ENCODE measurements at regions not wholly inside any gene's neighbourhood (a gene's known extent, or its start where the extent isn't known, plus 50 kb on each side); places are given as distances from the start of the nearest gene placed in this dataset.

- Histone ChIP-seq H3K79me2 (ENCODE audit: control insufficient read depth, low read length) (peaks cover 64% of the 10 kb centered on the region), H3K9me2 (replicated peaks; ENCODE audit: control insufficient read depth, low read length) (no peaks in the 10 kb centered on the region), H3K27me3 (ENCODE audit: control insufficient read depth, low read length) (no peaks in the 10 kb centered on the region), H3K27ac (ENCODE audit: low read depth, low read length) (peak overlapping the region; percentile 89), H3K4me2 (ENCODE audit: low read length) (peak overlapping the region; percentile 82), H3K4me1 (ENCODE audit: control insufficient read depth, low read length) (peaks cover 52% of the 10 kb centered on the region), H3F3A (ENCODE audit: control insufficient read depth, insufficient read depth) (peaks cover 26% of the 10 kb centered on the region), H3K4me3 (ENCODE audit: low read length) (peak overlapping the region; percentile 96), H4K20me1 (ENCODE audit: control insufficient read depth, insufficient read depth, low read depth, low read length) (no peaks in the 10 kb centered on the region), H3K36me3 (ENCODE audit: control insufficient read depth, low read length) (peaks cover 43% of the 10 kb centered on the region), H3K9me3 (ENCODE audit: control insufficient read depth, insufficient read depth, low read length) (no peaks in the 10 kb centered on the region)
- no peak for TF ChIP-seq CTCF (IDR thresholded peaks at IDR 0.05; ENCODE audit: low read depth, low read length, poor library complexity, severe bottlenecking)
- TF ChIP-seq EZH2phosphoT487 (IDR thresholded peaks at IDR 0.05; ENCODE audit: borderline replicate concordance, low read length), result no peak
These were observed 54.6 kb upstream of the BOLA1 start for GRCh38 chr1:149844650-149845255.

GRCh38 chr1:149845416-149845815 is 54.0 kb upstream of the BOLA1 start:
- H3K9me2 ChIP-seq (replicated peaks; ENCODE audit: control insufficient read depth, low read length), result no peaks in the 10 kb centered on the region
- no peak for TF ChIP-seq CTCF (IDR thresholded peaks at IDR 0.05; ENCODE audit: low read depth, low read length, poor library complexity, severe bottlenecking)
- no peak for TF ChIP-seq EZH2phosphoT487 (IDR thresholded peaks at IDR 0.05; ENCODE audit: borderline replicate concordance, low read length)
- peaks cover 26% of the 10 kb centered on the region for H3F3A ChIP-seq (ENCODE audit: control insufficient read depth, insufficient read depth)
- H3K4me3 ChIP-seq (ENCODE audit: low read length), result peak overlapping the region; percentile 96
- H3K27ac ChIP-seq (ENCODE audit: low read depth, low read length), result peak overlapping the region; percentile 89
- no peaks in the 10 kb centered on the region for H3K27me3 ChIP-seq (ENCODE audit: control insufficient read depth, low read length)
- H3K79me2 ChIP-seq (ENCODE audit: control insufficient read depth, low read length), result peaks cover 69% of the 10 kb centered on the region
- H3K4me1 ChIP-seq (ENCODE audit: control insufficient read depth, low read length), result peaks cover 52% of the 10 kb centered on the region
- peak overlapping the region; percentile 82 for H3K4me2 ChIP-seq (ENCODE audit: low read length)
- no peaks in the 10 kb centered on the region for H4K20me1 ChIP-seq (ENCODE audit: control insufficient read depth, insufficient read depth, low read depth, low read length)
- H3K36me3 ChIP-seq (ENCODE audit: control insufficient read depth, low read length), result peaks cover 47% of the 10 kb centered on the region
- H3K9me3 ChIP-seq (ENCODE audit: control insufficient read depth, insufficient read depth, low read length), result no peaks in the 10 kb centered on the region

- Histone ChIP-seq H4K20me1 (ENCODE audit: control insufficient read depth, insufficient read depth, low read depth, low read length) (no peaks in the 10 kb centered on the region), H3K9me2 (replicated peaks; ENCODE audit: control insufficient read depth, low read length) (no peaks in the 10 kb centered on the region), H3K4me1 (ENCODE audit: control insufficient read depth, low read length) (peaks cover 52% of the 10 kb centered on the region), H3F3A (ENCODE audit: control insufficient read depth, insufficient read depth) (peaks cover 26% of the 10 kb centered on the region), H3K27me3 (ENCODE audit: control insufficient read depth, low read length) (no peaks in the 10 kb centered on the region), H3K36me3 (ENCODE audit: control insufficient read depth, low read length) (peaks cover 47% of the 10 kb centered on the region), H3K4me3 (ENCODE audit: low read length) (peak overlapping the region; percentile 96), H3K4me2 (ENCODE audit: low read length) (peak overlapping the region; percentile 82), H3K27ac (ENCODE audit: low read depth, low read length) (peak overlapping the region; percentile 89), H3K9me3 (ENCODE audit: control insufficient read depth, insufficient read depth, low read length) (no peaks in the 10 kb centered on the region), H3K79me2 (ENCODE audit: control insufficient read depth, low read length) (peaks cover 69% of the 10 kb centered on the region)
- TF ChIP-seq CTCF (IDR thresholded peaks at IDR 0.05; ENCODE audit: low read depth, low read length, poor library complexity, severe bottlenecking), result no peak
These were observed 53.3 kb upstream of the BOLA1 start for GRCh38 chr1:149846042-149846441.

Measured in DOHH2 (cell line).